ENCODE measurements at regions not wholly inside any gene's neighbourhood (a gene's known extent, or its start where the extent isn't known, plus 50 kb on each side); places are given as distances from the start of the nearest gene placed in this dataset.

- Histone ChIP-seq H3K79me2 (ENCODE audit: insufficient read depth, low read length) (0 out of 2 replicates have a peak, but pooled peaks cover 1% of the 10 kb centered on the region), H3K18ac (ENCODE audit: insufficient read length, low read depth, low read length) (no peak overlapping the region), H3K27ac (ENCODE audit: insufficient read length, low read depth, low read length) (no peak overlapping the region), H2AK5ac (ENCODE audit: insufficient read length, low read length) (no peak overlapping the region), H4K8ac (replicated peaks; ENCODE audit: insufficient read length, low read depth, low read length) (no peak overlapping the region), H2BK120ac (ENCODE audit: low read depth, low read length, poor library complexity, severe bottlenecking) (no peak overlapping the region), H2BK15ac (ENCODE audit: low read depth, low read length) (no peak overlapping the region), H3K4me1 (ENCODE audit: insufficient read depth, low read length) (no peaks in the 10 kb centered on the region), H2BK12ac (ENCODE audit: insufficient read length, low read depth, low read length) (no peak overlapping the region), H3K23me2 (ENCODE audit: insufficient read length, low read depth, low read length, poor library complexity, severe bottlenecking) (no peaks in the 10 kb centered on the region), H3K4me2 (ENCODE audit: insufficient read depth, insufficient read length, low read length) (no peak overlapping the region), H4K5ac (ENCODE audit: insufficient read length, low read depth, low read length) (no peak overlapping the region), H4K20me1 (ENCODE audit: control insufficient read depth, insufficient read depth, insufficient read length) (no peaks in the 10 kb centered on the region), H3K27me3 (ENCODE audit: insufficient read depth, low read length) (no peaks in the 10 kb centered on the region), H3K23ac (ENCODE audit: insufficient read length, low read depth, low read length) (no peak overlapping the region), H3T11ph (ENCODE audit: low read length) (no peak overlapping the region), H2BK5ac (ENCODE audit: insufficient read length, low read length) (no peak overlapping the region), H3K9ac (ENCODE audit: extremely low read depth, insufficient read length, low read length) (no peak overlapping the region), H3K9me3 (ENCODE audit: control insufficient read depth, low read depth, low read length) (no peaks in the 10 kb centered on the region), H3K14ac (ENCODE audit: insufficient read depth, low read length) (no peak overlapping the region), H3K79me1 (ENCODE audit: insufficient read depth, low read depth, low read length, poor library complexity, severe bottlenecking) (no peaks in the 10 kb centered on the region), H3K4ac (ENCODE audit: low read depth, low read length) (no peak overlapping the region), H2AFZ (ENCODE audit: low read length) (no peak overlapping the region), H3K56ac (ENCODE audit: insufficient read length, low read depth, low read length) (no peak overlapping the region), H2BK20ac (ENCODE audit: low read depth, low read length, poor library complexity, severe bottlenecking) (no peak overlapping the region), H4K91ac (ENCODE audit: insufficient read length, low read depth, low read length) (no peak overlapping the region)
- no peaks in the 10 kb centered on the region for H3K27me3 Mint-ChIP-seq (ENCODE audit: low read depth)
- no peak overlapping the region for H3K4me3 Mint-ChIP-seq
- peaks cover 0 to 10% (median 0%) of the 10 kb centered on the region in 3 experiments; a peak in 2 of 7 replicates for H3K36me3 Mint-ChIP-seq (ENCODE audit: insufficient read depth in 1 of 3, low read depth in 3 of 3)
- no peak for DNase-seq
- WGBS (ENCODE audit: extremely low coverage, insufficient read length, low lambda C conversion rate) = no CpG with 5 or more reads among the region's 2 CpGs
- no peak for TF ChIP-seq CTCF (conservative IDR thresholded peaks at IDR 0.05)
- peaks cover 19 to 25% of the 10 kb centered on the region in 2 experiments for H3K4me1 Mint-ChIP-seq
- peaks cover 0 to 3% of the 10 kb centered on the region in 2 experiments; a peak in 2 of 5 replicates for H3K9me3 Mint-ChIP-seq
- H3K27ac Mint-ChIP-seq = peak overlapping the region in 1 of 3 experiments; percentile 35; a peak in 1 of 7 replicates
Measured at GRCh38 chr4:72893354-72894066, 176.0 kb downstream of the COX18 start.

Measured in H9 (cell line).